IPS-11a (cell line): ENCODE measurements at regions not wholly inside any gene's neighbourhood (a gene's known extent, or its start where the extent isn't known, plus 50 kb on each side); places are given as distances from the start of the nearest gene placed in this dataset.
"Not testable (repeated sequence)": the region's sequence is repeated elsewhere in the genome, so short reads cannot be mapped to it uniquely, and the experiment has no call there.

Source experiments
- H3K4me3 ChIP-seq: one replicate; pipeline ENCODE4 v1.5.1; 2013; ENCODE audit warnings: low read depth, low read length, control low read depth

DNA sequence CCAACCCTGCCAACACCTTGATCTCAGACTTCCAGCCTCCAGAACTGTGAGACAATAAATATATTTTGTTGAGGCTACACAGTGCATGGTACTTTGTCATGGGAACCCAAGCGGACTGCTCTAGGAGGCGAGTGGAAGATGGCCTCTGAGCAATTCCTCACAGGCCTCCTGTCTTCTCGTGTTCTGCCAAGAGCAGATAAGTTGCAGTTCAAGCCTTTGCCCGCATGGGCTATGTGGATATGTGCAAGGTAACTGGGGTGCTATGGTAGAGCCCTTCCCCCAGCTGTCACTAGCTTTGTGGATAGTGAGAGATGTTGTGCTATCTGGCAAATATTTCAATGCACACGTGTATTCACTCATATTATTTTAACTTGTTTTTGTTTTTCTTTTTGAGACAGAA is 156.0 kb upstream of the BCOR start:
- H3K4me3 ChIP-seq = no peak overlapping the region

DNA sequence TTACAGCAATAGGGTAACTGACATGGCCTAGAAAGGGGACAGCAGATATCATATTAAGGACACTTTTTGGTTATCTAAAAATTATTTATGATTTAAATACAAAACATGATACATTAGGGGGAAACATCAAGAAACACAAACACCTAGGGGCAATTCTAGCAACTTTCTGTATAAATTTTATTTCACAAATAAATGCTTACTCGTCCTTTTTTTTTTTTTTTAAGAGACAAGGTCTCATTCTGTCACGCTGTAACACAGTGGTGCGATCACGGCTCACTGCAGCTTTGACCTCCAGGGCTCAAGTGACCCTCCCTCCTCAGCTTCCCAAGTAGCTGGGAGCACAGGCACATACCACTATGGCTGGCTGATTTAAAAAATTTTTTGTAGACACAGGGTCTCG is 151.8 kb upstream of the BCOR start:
- H3K4me3 ChIP-seq = no peak overlapping the region

DNA sequence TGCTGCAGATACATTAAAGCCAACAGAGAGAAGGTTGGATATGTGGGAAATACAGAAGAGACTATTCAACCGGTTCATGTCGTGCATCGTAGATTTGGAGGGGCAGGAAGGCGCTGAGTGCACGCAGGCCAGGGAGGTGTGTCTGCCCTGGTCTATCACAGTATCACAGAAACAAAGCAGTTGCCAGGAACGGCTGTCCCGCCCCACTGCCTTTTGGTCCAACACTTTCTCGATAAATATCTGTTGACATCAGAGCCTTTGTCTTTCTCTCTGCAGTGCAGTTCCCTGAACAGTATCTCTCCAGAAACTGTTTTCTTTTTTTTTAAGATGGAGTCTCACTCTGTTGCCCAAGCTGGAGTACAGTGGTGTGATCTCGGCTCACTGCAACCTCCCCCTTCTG is 151.1 kb upstream of the BCOR start:
- no peak overlapping the region for H3K4me3 ChIP-seq

DNA sequence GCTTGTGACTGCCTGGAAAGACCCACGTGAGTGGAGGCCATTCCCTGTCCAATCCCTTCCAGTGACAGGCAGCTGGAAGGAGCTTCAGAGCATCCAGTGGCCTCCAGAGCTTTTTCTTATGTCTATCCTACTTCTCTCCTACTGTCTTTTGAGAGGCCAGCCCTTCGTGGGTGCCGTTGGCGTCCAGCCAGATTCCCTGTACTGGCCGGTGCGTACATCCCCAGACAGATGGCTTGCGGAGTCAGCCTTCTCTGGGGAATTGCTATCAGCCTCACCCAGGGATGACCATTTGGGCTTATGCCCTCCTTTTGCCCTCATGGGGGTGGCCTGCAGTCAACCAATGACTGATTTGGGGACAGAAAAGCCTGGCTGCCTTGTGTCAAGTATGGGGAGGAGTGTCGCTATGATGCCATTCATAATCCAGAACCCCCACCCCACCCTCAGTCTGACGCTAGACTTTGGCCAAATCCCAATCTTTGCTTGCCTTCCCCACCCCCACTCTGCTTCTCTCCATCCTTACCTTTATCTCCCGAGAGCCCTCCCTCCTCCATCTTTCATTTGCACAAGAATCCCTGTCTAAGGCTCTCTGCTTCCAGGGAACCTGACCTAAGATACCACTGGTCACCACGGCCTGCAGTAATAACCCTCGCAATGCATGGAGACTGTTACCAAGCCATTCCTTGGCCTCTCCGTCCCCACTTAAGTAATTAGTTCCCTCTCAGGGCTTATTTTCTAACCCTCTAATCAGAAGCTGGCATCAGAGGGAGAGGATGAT is 150.3 kb upstream of the BCOR start:
- H3K4me3 ChIP-seq = no peak overlapping the region

DNA sequence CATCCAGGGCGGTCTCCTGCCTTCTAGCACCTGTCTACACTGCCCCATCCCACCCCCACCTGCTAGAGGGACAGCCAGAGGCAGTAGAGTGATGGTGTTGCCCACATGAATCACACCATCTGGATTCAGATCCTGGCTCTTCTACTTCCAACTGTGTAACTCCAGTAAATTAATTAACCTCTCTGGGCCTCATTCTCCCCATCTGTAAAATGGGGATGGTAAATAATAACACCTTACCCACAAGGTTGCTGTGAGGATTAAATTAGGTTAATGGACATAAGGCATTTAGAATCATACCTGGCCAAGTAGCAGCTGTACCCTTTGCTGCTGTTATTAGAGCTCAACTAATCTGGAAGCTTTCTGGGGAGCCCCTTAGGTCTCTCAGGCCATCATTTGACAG is 149.6 kb upstream of the BCOR start:
- no peak overlapping the region for H3K4me3 ChIP-seq

DNA sequence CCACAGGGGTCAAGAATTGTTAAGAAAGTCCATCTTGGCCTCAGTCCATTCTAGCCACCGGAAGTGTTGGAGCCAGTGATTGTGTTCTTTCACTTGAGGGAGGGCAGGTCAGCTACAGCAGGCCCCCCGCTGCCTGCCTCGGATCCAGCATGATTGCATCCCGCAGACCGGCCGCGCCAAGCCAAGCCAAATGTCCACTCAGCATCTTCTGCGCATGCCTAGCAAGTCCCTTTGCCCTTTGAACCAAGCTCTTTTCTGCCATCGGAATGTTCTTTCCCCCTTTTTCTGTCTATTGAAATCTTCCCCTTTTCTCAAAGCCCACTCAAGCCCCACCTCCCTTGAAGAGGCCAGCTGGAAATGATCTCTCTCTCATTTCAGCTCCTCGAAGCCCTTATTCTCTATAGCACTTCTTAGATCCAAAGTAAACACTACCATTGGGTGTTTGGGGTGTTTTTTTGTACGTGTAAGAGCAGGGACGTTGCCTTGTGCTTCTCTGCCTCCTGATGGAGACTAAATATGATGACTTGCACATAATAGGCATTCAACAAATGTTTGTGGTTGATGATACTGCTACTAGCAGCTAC is 147.8 kb upstream of the BCOR start:
- no peak overlapping the region for H3K4me3 ChIP-seq

DNA sequence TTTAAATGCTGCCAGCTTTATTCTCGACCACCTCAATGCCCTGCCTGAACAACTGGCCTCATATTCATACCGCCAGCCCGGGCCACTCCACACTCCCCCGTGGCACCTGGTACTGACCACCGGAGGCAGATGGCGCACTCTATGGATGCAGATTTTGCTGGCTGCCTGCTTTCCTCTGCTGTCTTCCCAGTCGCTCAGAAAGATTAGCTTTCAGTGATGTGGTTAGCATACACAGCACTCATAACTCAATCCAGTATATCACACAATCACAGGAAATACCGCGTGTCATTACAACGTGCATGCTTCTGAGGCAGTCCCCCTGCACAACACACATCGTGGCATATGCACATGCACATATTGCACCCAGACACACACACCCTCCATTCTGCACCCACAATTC is 147.2 kb upstream of the BCOR start:
- H3K4me3 ChIP-seq = no peak overlapping the region

DNA sequence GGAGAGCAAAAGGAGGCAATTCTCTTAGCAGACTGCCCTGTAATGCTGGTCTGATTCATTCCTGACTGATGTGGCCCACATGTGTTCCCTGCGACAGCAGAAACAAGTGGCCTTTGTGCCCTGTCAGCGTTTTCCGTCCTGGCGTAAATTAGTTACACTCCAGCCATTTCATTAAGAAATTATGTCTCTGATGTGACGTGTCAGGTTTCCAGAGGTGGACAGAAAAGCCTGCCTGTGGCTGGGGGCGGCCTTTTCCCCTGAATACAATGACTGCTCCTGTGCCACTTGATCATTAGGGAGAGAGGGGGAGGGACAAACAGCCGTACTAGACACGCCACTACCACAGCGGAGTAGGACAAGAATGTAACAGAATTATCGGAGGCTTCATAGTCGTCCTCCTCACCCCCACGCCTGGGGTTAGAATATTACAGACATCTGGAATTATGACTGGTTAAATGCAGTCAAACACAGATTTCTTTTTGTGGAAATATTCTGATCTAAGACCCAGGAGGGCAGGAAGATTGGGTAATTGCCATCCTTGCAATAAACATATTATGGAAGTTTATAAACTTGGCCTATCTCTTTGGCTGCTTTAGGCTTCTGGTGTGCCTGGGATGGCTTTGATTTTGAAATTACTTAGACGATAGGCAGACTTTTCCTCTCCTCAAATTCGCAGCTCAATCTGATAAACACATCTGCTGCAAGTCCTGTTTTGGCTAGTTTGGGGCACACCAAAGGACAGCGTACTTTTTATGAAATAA is 146.2 kb upstream of the BCOR start:
- H3K4me3 ChIP-seq = no peak overlapping the region

DNA sequence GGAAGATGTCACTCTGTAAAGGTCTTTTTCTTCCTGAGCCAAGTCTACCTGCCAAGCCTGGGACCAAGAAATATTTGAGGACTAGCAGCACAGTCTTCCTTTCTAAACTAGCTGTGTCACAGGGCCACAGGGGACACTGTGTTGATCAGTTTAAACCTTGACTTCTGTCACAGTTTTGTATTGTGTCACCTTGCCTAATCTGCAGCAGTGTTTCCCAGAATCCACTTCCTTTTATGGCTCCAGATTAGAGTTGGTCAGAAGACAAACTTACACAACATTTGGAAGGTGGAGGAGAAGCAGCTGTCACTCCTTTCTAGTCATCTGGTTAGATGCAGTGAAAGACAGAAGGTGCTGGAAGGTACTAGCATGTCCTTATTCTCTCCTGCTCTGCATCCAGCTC is 143.1 kb upstream of the BCOR start:
- H3K4me3 ChIP-seq = no peak overlapping the region

DNA sequence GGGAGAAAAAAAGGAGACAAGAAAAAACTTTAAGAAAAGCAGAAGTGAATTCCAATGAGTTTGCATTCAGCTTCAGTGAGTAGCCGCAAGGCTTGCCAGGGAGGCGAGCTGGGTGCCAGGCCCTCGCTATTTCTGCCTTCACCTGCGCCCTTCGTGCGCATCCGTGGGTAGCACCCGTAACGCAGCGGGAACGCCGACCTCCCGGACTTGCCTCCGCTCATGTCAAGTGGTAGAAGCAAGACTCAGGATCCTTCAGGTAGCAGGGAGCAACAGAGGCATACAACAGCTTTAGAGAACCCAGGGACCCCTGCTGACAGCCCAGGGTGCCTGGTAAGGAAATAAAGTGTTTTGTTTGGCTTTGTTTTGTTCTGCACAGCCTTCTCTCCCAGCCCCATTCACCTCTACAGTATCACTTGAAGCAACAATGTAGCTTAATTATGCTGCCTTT is 140.0 kb upstream of the BCOR start:
- H3K4me3 ChIP-seq = no peak overlapping the region

DNA sequence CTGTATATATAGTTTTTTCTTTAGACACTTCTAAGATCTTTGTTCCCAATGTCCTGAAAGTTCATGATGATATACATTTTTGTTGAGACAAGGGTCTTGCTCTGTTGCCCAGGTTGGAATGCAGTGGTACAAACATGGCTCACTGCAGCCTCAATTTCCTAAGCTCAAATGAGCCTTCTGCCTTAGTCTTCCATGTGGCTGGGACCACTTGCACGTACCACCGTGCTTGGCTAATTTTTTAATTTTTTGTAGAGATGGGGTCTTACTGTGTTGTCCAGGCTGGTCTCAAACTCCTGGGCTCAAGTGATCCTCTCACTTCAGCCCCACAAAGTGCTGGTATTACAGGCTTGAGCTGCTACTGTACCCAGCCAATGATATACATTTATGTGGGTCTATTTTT is 132.9 kb upstream of the BCOR start:
- no peak overlapping the region for H3K4me3 ChIP-seq

DNA sequence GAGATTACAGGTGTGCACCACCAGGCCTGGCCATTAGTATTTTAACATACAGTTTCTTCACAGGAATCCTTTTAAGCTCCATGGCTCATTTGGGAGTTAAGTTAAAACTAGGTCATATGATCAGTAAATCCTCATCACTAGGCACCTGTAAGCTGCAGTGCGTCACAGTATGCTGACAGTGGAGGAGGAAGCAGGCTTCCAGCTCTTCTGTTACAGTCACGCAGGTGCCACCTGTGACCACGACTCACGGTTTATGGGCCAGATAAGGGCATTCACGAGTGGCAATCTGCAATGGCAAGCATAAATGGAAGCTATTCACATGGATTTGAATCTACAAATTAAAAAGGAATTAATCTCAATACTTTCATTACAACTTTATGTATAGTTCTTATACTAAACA is 129.4 kb upstream of the BCOR start:
- no peak overlapping the region for H3K4me3 ChIP-seq

DNA sequence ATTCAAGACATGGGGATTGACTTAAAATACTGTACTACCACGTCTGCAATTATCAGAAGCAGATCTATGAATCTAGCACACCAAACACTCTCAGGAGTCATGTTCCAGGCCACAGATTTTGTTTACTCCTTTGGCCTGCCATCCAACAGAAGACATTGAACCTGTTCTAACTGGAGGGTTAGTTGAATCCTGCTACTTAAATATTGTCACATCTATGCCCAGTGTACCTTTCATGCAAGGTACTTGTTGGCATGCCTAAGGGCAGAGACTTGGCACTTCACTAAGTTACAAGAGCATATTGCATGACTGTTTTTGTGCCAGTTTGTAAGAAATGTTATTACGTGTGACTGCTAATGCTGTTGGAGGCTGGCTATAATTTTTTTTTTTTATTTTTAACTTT is 126.9 kb upstream of the BCOR start:
- no peak overlapping the region for H3K4me3 ChIP-seq

DNA sequence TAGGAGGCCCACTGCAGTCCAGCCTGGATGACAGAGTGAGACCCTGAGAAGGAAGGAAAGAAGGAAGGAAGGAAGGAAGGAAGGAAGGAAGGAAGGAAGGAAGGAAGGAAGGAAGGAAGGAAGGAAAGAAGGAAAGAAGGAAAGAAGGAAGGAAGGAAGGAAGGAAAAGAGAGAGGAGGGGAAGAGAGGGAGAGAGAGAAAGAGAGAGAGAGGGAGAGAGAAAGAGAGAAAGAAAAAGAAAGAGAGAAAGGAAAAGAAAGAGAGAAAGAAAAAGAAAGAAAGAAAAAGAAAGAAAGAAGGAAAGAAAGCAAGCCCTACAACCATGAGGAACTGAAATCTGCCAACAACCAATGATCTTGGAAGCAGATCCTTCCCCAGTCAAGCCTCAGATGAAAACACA is 124.9 kb upstream of the BCOR start:
- not testable (repeated sequence) for H3K4me3 ChIP-seq

DNA sequence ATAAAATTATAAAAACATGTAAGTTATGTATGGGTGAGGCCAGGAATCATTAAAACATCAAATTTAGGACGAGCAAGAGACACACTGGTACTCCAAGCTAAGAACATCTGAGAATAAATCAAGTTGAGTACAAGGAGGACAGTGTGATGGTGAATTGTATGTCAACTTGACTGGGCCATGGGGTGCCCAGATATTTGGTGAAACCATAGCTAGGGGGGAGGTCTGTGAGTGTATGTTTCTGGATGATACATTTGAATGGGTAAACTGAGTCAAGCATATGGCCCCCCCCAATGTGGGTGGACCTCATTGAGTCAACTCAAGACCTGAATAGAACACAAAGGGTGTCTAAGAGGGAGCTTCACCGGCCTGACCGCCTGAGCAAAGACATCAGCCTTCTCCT is 115.3 kb upstream of the BCOR start:
- no peak overlapping the region for H3K4me3 ChIP-seq

DNA sequence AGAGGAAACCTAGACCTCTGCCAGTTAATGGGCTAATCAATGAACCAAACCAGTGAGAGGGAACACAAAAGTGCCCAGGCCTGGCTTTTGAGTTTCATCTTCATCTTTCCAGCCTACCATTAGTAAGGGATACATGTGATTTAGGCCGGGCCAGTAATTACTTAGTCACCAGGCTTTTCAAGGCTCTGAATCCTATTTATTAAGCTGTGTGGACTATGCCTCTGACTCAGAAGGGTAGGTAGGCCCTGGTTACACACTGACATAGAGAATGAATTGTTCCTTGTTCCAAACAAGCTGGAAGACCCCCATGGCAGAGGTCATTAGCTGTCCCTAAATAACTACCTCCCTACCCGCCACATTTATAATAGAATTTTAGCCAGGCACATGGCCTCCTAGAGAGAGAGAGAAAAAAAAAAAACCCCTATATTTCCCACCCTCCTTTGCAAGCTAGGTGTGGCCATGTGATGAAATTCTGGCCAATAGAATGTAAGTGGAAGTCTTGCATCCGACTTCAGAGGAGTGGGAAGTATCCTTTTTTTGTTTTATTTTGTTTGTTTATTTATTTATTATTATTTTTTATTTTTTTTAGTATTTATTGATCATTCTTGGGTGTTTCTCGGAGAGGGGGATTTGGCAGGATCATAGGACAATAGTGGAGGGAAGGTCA is 112.3 kb upstream of the BCOR start:
- H3K4me3 ChIP-seq = no peak overlapping the region

DNA sequence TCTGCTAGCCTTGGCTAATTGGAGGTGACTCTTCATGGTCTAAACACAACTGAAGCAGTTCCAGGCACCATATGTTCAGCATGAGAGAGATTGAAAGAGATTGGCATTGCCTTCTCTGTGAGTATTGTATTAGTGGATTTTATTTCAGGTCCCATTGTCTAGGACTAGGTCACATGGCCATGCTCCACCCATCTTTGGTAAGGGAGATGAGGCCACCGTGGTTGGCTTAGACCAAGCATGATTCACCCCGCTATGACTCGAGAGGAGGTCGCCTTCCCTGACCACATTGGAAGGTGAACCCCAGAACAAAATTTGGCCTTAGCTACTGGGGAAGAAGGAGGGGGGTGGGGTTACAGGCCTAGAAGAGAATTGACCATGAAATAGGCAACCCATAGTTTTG is 109.9 kb upstream of the BCOR start:
- no peak overlapping the region for H3K4me3 ChIP-seq

DNA sequence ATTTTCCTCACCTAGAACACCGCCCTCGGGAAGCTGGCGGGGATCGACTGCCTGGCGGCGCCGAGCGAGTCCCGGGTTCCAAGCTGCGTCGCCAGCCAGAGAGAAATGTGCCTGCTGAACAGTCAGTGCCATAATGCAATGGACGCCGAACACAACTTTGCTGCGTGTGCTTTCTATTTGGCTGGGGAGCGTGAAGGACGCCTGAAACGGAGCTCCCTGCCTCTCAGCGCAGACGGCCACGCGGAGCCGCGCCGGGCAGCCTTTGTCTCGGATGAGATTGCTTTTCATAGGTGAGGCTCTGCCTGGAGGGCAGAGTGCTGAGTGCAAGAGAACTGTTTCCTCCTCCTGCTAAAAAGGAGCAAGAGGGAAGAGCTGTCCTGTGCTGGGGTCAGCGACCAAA is 107.7 kb upstream of the BCOR start:
- no peak overlapping the region for H3K4me3 ChIP-seq

DNA sequence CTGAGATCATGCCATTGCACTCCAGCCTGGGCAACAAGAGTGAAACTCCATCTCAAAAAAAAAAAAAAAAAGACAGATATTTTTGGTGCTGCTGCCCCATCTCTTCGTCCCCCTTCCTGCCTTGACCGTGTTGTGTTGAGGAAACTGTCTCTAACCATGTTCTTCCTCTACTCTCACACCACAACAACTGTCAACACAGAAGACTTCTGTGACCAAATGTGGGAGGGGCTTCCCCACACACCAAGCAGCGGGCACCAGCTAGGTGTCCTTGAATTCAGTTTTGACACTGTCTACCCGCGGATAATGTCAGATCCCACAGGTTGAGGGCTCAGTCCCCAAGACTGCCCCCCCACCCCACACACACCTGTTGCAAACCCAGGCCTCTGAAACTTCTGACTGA is 104.7 kb upstream of the BCOR start:
- H3K4me3 ChIP-seq = no peak overlapping the region

DNA sequence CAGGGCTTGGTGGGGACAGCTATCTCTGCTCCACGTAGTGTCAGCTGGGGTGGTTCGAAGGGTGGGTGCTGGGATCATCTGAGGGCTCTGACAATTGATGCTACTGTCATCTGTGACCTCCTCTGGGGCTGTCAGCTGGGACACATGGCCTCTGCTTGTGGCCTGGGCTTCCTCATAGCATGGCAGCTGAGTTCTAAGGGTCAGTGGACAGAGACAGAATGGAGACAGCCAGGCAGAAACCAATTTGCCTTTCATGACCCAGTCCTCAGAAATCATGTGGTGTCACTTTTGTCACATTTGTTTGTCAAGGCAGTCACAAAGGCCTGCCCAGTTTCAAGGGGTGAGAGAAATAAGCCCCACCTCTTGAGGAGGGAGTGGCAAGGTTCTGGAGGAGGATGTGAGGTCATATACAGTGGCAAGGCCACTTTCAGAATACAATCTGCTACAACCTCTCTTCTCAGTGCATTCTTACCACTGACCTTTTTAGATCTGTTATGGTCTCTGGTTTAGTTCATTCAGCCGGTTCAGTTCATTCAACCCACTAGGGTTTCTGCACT is 103.6 kb upstream of the BCOR start:
- no peak overlapping the region for H3K4me3 ChIP-seq

DNA sequence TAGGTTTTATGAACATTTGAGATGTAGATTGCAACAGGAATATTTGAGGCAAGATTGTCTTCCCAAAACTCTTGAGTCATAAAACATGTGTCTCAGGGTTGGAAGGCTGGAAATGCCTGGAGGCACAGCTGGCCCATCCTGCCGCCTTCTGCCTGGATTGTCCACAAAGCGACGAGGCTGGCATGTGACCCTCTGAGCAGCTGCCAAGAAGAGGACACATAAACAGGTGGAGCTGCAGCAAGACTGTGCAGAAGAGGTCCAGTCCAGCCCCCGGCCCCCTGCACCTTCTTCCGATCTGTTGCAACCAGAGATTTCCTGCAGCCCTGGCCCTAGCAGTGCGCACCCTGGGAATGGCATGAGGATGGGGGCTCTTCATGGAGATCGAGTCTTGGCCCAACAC is 101.9 kb upstream of the BCOR start:
- H3K4me3 ChIP-seq = no peak overlapping the region
